SH-SY5Y (cell line): ENCODE measurements at regions not wholly inside any gene's neighbourhood (a gene's known extent, or its start where the extent isn't known, plus 50 kb on each side); places are given as distances from the start of the nearest gene placed in this dataset.

Experiments
- GATA2 ChIP-seq: IDR thresholded peaks from 2 replicates; pipeline ENCODE4 v1.6.1; 2011; ENCODE audit warnings: mild to moderate bottlenecking, low read depth, low read length
- GATA3 ChIP-seq: IDR thresholded peaks from 2 replicates; pipeline ENCODE4 v1.6.1; 2011; ENCODE audit warnings: low read depth, mild to moderate bottlenecking, low read length, moderate library complexity

DNA sequence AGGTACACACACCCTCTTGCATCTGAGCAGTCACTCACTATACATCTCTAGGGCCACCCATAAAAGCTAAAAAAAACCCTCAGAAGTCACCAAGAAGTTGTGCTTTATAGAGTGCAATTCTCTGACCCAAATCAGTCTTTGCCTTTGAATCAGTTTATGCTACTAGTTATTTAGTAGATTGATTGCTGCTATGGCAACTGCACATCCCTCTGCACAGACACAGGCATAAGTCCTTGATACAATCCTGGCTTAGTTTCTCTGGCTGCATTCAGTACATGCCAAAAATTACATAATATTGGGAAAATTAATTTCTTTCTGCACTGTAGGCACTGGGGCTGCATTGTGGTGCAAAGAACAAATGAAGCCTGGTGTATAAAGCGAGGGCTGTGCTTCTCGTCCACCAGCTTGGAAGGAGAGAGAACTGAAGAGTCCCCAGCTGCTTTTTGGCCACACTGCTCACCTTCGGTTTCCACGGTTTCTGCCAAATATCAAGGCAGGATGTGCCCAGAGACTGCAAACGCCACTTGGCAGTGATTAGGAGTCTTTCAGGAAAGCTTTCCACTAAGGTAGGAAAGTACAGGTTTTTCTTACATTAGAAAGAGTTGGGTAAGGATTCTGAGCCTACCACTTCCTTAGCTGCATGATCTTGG, 258.4 kb downstream of the ELAVL2 start:
- TF ChIP-seq GATA2 (no peak), GATA3 (no peak)

- no peak for TF ChIP-seq GATA3
- no peak for TF ChIP-seq GATA2
Measured at GRCh38 chr9:23571414-23572104, 254.5 kb downstream of the ELAVL2 start.

- no peak for TF ChIP-seq GATA3
- no peak for TF ChIP-seq GATA2
Measured at GRCh38 chr9:23573800-23574199, 252.2 kb downstream of the ELAVL2 start.

GRCh38 chr9:23577611-23578010, 248.4 kb downstream of the ELAVL2 start:
- TF ChIP-seq GATA2 (no peak), GATA3 (no peak)

DNA sequence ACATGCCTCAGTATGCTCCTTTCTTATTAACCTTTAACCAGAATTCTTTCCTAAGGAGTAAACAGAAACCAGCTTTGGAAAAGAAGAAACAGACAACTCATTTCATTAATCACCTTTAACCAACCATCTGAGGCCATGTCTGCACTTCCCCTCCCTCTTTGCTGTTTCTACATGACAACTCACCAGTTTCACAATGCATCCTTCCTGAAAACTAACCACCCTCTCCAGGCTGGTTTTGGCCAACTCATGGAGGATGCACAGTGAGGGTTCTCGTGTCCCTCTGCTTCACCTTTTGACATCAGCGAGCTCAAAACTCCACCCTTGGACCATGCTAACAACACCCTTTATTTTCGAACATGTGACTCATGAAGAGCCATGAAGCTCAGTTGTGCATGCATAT, 244.1 kb downstream of the ELAVL2 start:
- TF ChIP-seq GATA2 (no peak), GATA3 (no peak)

- TF ChIP-seq GATA3 (no peak), GATA2 (no peak)
Measured at GRCh38 chr9:23582836-23583235, 243.2 kb downstream of the ELAVL2 start.

GRCh38 chr9:23586906-23587305, 239.1 kb downstream of the ELAVL2 start:
- no peak for TF ChIP-seq GATA3
- TF ChIP-seq GATA2 = no peak

GRCh38 chr9:23587433-23587832, 238.6 kb downstream of the ELAVL2 start:
- no peak for TF ChIP-seq GATA2
- TF ChIP-seq GATA3 = no peak

DNA sequence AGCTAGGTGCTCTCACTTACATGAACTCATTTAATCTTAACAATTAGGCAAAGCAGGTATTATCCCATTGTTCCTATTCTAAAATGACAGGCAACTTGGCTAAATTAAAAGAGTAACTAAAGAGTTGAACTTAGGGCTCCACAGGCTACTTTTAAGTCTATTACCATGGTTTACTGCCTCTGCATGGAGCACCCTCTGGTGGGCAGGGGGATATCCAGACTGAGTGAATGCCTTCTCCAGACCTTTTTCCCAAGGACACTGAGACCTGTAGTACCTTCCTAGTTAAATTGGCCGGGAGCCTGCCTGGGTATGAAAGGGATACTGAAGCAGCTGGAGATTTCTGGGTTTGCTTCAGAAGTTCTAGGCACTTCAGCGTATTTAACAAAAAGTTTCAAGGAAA, 238.1 kb downstream of the ELAVL2 start:
- TF ChIP-seq GATA2 (no peak), GATA3 (no peak)

DNA sequence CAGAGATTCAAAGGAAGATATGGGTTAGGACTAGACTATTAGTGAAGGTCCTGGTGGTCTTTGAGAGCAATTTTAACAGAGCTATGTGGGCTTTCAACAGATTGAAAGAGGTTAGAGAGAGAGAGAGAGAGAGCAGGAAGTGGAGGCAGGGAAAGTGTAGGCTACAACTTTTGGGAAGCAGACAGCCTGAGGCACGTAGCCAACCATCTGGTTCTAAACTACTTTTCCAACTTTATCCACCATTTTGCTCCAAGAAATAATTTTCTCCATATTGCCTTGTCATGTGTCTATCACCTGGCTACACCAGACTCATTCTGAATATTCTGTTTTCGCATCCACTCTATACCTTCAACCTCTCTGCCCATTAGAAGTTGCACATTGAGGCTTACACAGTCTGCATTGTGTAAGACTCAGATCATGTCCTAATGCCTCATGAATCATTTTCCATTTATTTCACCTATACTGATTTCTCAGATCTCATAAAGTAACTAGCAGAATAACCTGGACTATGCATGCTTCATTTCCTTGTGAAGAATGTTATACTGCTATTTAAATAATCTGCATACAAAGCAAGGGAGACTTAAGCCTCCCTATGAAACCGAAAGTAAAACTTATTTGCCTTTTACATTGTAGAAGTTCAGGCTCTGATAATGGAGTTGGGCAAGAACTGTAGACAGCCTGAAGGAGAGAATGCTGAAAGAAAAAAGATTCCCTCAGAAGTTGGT, 235.6 kb downstream of the ELAVL2 start:
- no peak for TF ChIP-seq GATA3
- TF ChIP-seq GATA2 = no peak

GRCh38 chr9:23594421-23594820, 231.6 kb downstream of the ELAVL2 start:
- TF ChIP-seq GATA2 (no peak), GATA3 (no peak)

- peak; percentile 90 for TF ChIP-seq GATA2
- peak; percentile 76 for TF ChIP-seq GATA3
Measured at GRCh38 chr9:23596913-23597634, 229.0 kb downstream of the ELAVL2 start.

- TF ChIP-seq GATA3 (no peak), GATA2 (no peak)
Measured at GRCh38 chr9:23598994-23599393, 227.0 kb downstream of the ELAVL2 start.

DNA sequence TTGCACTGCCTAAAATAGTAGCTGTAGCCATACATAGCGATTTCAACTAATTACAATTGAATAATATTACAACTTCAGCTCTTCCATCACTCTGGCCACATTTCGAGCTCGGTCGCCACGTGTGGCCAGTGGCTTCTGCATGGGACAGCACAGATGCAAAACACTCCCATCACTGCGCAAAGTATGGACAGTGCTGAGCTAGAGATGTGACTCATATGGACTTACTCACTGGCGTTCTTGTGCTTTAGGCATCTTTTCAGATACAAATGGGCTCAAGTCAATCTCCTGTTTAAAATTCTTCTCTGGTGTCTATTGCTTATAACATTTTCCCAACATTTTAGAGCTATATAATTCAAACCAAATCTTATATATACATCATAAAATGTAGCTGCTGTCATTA, 222.7 kb downstream of the ELAVL2 start:
- TF ChIP-seq GATA2 = no peak
- TF ChIP-seq GATA3 = no peak
